Globus pallidus (tissue), 1 donor: ENCODE measurements at regions not wholly inside any gene's neighbourhood (a gene's known extent, or its start where the extent isn't known, plus 50 kb on each side); places are given as distances from the start of the nearest gene placed in this dataset.

Experiments used
- DNase-seq: peaks from one replicate; pipeline ENCODE4 v3.0.0-alpha.2; 2015; ENCODE audit warnings: low spot score

- peak; percentile 21 for DNase-seq
Observed at GRCh38 chr10:44780426-44780825, 130.7 kb upstream of the TMEM72 start.

GRCh38 chr10:44781131-44781530, 130.0 kb upstream of the TMEM72 start:
- DNase-seq: no peak

GRCh38 chr10:44786286-44786850, 124.8 kb upstream of the TMEM72 start:
- DNase-seq: peak; percentile 30

GRCh38 chr10:44787480-44788075, 123.6 kb upstream of the TMEM72 start:
- no peak for DNase-seq

- DNase-seq: no peak
Observed at GRCh38 chr10:44788147-44789129, 122.7 kb upstream of the TMEM72 start.

- no peak for DNase-seq
Observed at GRCh38 chr10:44792119-44792775, 118.9 kb upstream of the TMEM72 start.

GRCh38 chr10:44799966-44800365, 111.2 kb upstream of the TMEM72 start:
- DNase-seq: no peak

GRCh38 chr10:44801383-44802327, 109.5 kb upstream of the TMEM72 start:
- peak; percentile 20 for DNase-seq

GRCh38 chr10:44803862-44804261, 107.3 kb upstream of the TMEM72 start:
- no peak for DNase-seq

GRCh38 chr10:44804661-44805060, 106.5 kb upstream of the TMEM72 start:
- DNase-seq: no peak

- no peak for DNase-seq
Observed at GRCh38 chr10:44805466-44806210, 105.5 kb upstream of the TMEM72 start.

GRCh38 chr10:44806950-44807349, 104.2 kb upstream of the TMEM72 start:
- no peak for DNase-seq

- DNase-seq: no peak
Observed at GRCh38 chr10:44807451-44807850, 103.7 kb upstream of the TMEM72 start.

GRCh38 chr10:44809647-44810046, 101.5 kb upstream of the TMEM72 start:
- no peak for DNase-seq

- DNase-seq: no peak
Observed at GRCh38 chr10:44811072-44811471, 100.1 kb upstream of the TMEM72 start.

GRCh38 chr10:44813201-44813600, 97.9 kb upstream of the TMEM72 start:
- DNase-seq: no peak

GRCh38 chr10:44814929-44815328, 96.2 kb upstream of the TMEM72 start:
- DNase-seq: no peak

- DNase-seq: no peak
Observed at GRCh38 chr10:44818041-44818649, 93.0 kb upstream of the TMEM72 start.

GRCh38 chr10:44818701-44819127, 92.4 kb upstream of the TMEM72 start:
- no peak for DNase-seq

GRCh38 chr10:44820094-44820493, 91.0 kb upstream of the TMEM72 start:
- no peak for DNase-seq
